BE2C (cell line): ENCODE measurements at regions not wholly inside any gene's neighbourhood (a gene's known extent, or its start where the extent isn't known, plus 50 kb on each side); places are given as distances from the start of the nearest gene placed in this dataset.

ENCODE experiments used
- DNase-seq: peaks from one replicate; pipeline ENCODE4 v3.0.0-alpha.2; 2020
- H3K27me3 ChIP-seq: fragments of 250-450 bp; sonication (Bioruptor Pico); 2 replicates; pipeline ENCODE4 v1.5.1; 2020; ENCODE audit warnings: mild to moderate bottlenecking
- H3K36me3 ChIP-seq: fragments of 250-450 bp; sonication (Bioruptor Pico); 2 replicates; pipeline ENCODE4 v1.5.1; 2020; ENCODE audit warnings: mild to moderate bottlenecking
- H3K4me1 ChIP-seq: fragments of 250-450 bp; sonication (Bioruptor Pico); 2 replicates; pipeline ENCODE4 v1.5.1; 2020
- H3K4me3 ChIP-seq: 2 replicates; pipeline ENCODE4 v1.5.1; 2011; ENCODE audit warnings: low read depth, low read length
- H3K9me3 ChIP-seq: fragments of 250-450 bp; sonication (Bioruptor Pico); 2 replicates; pipeline ENCODE4 v1.5.1; 2020
- CTCF ChIP-seq: IDR thresholded peaks from 2 replicates; pipeline ENCODE4 v1.5.1; 2012; ENCODE audit warnings: mild to moderate bottlenecking, low read depth, low read length

DNA sequence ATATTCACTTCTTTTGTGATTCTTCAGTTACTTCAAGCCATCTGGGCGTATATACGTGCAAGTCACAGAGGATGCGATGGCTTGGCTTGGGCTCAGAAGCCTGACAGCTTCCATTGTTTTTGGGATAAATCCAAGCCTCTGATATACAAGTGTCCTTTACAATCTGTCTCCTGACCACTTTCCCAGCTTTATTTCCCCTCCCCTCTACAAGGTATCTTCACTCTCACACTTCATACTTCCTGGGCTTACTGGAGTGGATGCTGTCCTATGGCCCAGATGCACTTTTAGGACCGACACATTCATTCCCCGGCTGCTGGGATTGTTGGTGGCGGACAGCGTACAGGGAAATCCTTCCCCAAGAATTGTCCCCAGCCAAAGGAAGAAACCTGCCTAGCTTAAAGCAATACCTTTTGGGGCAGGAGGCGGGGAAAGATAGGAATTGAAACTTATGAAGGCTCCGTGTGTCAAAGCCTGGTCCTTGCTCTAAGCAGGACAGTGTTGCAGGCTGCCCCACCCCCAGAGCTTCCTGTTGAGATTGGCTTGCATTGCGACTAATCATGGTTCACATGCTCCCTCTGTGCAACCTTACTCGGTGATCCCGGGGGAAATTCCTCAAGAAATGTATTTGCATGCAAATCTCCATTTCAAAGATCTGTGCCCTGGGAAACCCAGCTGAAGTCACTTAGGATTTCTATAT lies 802.9 kb upstream of the ID2 start:
- no peaks in the 10 kb centered on the region for H3K4me1 ChIP-seq
- H3K27me3 ChIP-seq, result no peaks in the 10 kb centered on the region
- H3K4me3 ChIP-seq, result no peak overlapping the region
- H3K36me3 ChIP-seq, result no peaks in the 10 kb centered on the region
- no peak for TF ChIP-seq CTCF
- H3K9me3 ChIP-seq, result no peaks in the 10 kb centered on the region
- no peak for DNase-seq

DNA sequence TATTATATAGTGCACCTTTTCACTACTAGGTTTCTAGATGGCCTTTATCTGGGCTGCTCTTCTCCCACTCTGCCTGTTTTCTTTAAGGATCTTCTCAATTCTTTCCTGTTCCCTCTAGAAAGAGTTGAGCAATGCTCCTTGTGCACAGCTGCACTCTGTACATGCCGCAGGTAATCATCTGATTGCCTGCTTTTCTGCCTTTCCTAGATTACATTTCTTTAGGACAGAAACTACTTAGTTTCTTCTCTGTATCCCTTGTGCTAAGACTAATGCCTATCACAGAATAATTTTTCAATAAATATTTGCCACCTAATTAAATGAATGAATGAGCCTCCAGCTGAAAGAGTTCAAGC lies 802.4 kb upstream of the ID2 start:
- Histone ChIP-seq H3K36me3 (no peaks in the 10 kb centered on the region), H3K27me3 (no peaks in the 10 kb centered on the region), H3K4me3 (no peak overlapping the region), H3K4me1 (no peaks in the 10 kb centered on the region), H3K9me3 (no peaks in the 10 kb centered on the region)
- no peak for TF ChIP-seq CTCF
- no peak for DNase-seq

DNA sequence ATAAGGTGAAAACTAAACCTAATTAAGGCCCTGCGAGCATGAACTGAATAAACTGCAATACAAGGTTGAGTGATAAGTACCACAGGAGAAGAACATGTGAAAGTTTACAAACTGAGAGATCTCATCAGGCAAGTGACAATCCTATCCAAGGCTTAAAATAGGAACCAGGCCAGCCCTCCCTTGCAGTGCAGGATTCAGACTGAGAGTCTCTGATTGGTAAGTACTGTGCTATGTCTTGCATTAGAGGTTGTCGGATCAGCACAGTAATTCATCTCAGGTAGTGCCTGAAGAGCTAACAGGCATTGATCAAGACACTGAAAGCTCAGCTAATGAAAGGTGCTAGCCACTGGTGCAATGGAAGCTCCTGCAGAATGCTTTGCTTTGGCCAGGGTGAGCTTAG lies 801.7 kb upstream of the ID2 start:
- no peak for DNase-seq
- H3K4me3 ChIP-seq, result no peak overlapping the region
- H3K4me1 ChIP-seq, result no peaks in the 10 kb centered on the region
- H3K9me3 ChIP-seq, result no peaks in the 10 kb centered on the region
- TF ChIP-seq CTCF, result no peak
- no peaks in the 10 kb centered on the region for H3K36me3 ChIP-seq
- no peaks in the 10 kb centered on the region for H3K27me3 ChIP-seq

DNA sequence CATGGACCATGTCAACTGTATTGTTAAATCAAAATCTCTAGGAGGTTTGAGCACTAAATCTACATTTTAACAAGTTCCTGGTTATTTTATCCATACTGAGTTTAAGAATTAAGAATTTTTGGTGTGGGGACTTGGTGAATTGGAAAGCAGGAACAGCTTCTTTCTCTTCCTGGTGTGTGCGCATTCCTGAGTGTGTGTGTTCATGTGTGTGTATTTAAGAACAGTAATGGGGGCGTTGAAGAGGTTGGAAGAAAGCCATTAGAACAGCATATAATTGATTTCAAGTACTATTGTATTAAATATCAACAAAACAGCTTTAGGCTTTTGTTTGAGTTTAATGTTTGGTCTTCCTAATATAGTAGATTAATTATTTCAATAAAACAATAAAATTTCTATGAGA lies 801.3 kb upstream of the ID2 start:
- DNase-seq, result no peak
- H3K36me3 ChIP-seq, result no peaks in the 10 kb centered on the region

GRCh38 chr2:7881063-7881462 lies 800.8 kb upstream of the ID2 start:
- Histone ChIP-seq H3K36me3 (no peaks in the 10 kb centered on the region), H3K4me3 (no peak overlapping the region), H3K27me3 (no peaks in the 10 kb centered on the region), H3K4me1 (no peaks in the 10 kb centered on the region), H3K9me3 (no peaks in the 10 kb centered on the region)
- TF ChIP-seq CTCF, result no peak
- no peak for DNase-seq

More for the DNA sequence above, 801.3 kb upstream of the ID2 start:
- Histone ChIP-seq H3K4me3 (no peak overlapping the region), H3K27me3 (no peaks in the 10 kb centered on the region), H3K4me1 (no peaks in the 10 kb centered on the region), H3K9me3 (no peaks in the 10 kb centered on the region)
- TF ChIP-seq CTCF, result no peak

DNA sequence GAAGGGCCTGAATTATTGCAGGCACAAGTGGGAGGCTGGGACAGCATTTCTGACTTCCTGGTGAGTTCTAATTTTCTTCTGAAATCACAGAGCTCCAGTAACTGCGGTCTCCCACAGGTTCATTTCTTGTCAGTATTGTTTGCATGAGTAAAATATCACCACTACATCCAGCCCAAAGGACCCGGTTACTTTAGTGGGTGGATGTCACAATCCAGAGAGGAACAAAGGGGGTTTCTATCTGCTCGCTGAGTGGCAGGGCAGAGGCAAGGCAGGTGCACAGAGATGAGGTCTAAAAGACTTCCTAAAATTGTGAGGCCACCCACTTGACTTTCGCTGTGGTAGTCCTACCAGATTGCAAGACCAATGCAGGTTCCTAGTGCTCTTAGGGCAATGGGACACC lies 800.4 kb upstream of the ID2 start:
- H3K36me3 ChIP-seq, result no peaks in the 10 kb centered on the region
- TF ChIP-seq CTCF, result no peak

More for the DNA sequence above, 800.4 kb upstream of the ID2 start:
- Histone ChIP-seq H3K9me3 (no peaks in the 10 kb centered on the region), H3K27me3 (no peaks in the 10 kb centered on the region), H3K4me3 (no peak overlapping the region), H3K4me1 (no peaks in the 10 kb centered on the region)
- DNase-seq, result no peak
